ENCODE measurements at regions not wholly inside any gene's neighbourhood (a gene's known extent, or its start where the extent isn't known, plus 50 kb on each side); places are given as distances from the start of the nearest gene placed in this dataset.

DNA sequence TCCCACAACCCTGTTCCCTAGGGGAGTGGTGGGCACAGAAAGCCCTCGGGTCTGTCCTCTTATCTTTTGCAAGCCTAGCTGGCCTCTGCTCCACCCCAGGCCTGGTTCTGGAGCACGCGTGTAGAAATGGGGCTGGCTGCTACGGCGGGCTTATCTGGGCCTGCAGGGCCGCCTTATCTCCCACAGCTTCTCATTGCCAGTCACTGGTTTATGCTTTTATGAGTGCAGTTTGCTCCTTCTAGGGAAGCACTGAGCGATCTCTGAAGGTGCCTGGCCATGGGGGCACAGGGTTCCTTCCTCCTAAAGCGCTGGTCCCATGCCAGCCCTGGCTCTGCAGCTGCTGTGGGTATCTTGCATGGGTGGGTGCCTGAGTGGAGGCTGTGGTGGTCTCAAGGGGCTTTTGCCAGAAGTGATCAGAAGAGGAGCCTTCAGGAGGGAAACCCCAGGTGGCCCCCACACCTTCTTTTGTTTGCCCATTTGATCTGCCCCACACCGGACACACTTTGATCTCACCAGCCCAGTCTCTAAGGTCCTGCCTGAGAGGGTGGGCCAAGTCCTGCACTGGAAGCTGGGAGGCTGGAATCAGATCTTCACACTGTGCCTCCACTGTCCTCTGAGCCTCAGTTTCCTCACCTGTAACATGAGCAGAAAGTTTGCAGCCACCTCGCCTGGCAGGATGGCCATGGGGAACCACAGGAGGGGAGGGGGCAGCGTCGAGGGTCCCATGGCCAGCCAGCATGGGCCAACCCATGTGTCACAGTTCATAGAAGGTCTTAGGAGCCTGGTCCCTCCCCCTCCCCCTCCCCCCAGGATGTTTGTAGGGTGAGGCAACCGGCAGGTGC lies 86.6 kb upstream of the FGF3 start:
- DNase-seq, result no peak
- no peaks in the 10 kb centered on the region for H3K27me3 ChIP-seq (ENCODE audit: control insufficient read depth, insufficient read depth, low read length)
- no peak overlapping the region for H3K4me3 ChIP-seq (ENCODE audit: insufficient read depth, low read depth, low read length)
- H3K36me3 ChIP-seq (replicated peaks; ENCODE audit: control insufficient read depth, insufficient read depth, low read length), result no peaks in the 10 kb centered on the region

- DNase-seq, result no peak
- no peaks in the 10 kb centered on the region for H3K27me3 ChIP-seq (ENCODE audit: control insufficient read depth, insufficient read depth, low read length)
- H3K36me3 ChIP-seq (replicated peaks; ENCODE audit: control insufficient read depth, insufficient read depth, low read length), result no peaks in the 10 kb centered on the region
- H3K4me3 ChIP-seq (ENCODE audit: insufficient read depth, low read depth, low read length), result no peak overlapping the region
Observed at GRCh38 chr11:69906453-69906907, 87.3 kb upstream of the FGF3 start.

GRCh38 chr11:69907611-69908010 lies 88.4 kb upstream of the FGF3 start:
- Histone ChIP-seq H3K36me3 (replicated peaks; ENCODE audit: control insufficient read depth, insufficient read depth, low read length) (no peaks in the 10 kb centered on the region), H3K4me3 (ENCODE audit: insufficient read depth, low read depth, low read length) (no peak overlapping the region), H3K27me3 (ENCODE audit: control insufficient read depth, insufficient read depth, low read length) (no peaks in the 10 kb centered on the region)
- DNase-seq, result no peak

GRCh38 chr11:69908511-69909220 lies 89.5 kb upstream of the FGF3 start:
- Histone ChIP-seq H3K27me3 (ENCODE audit: control insufficient read depth, insufficient read depth, low read length) (no peaks in the 10 kb centered on the region), H3K36me3 (replicated peaks; ENCODE audit: control insufficient read depth, insufficient read depth, low read length) (no peaks in the 10 kb centered on the region), H3K4me3 (ENCODE audit: insufficient read depth, low read depth, low read length) (no peak overlapping the region)
- no peak for DNase-seq

- DNase-seq, result peak; percentile 93
- H3K36me3 ChIP-seq (replicated peaks; ENCODE audit: control insufficient read depth, insufficient read depth, low read length), result no peaks in the 10 kb centered on the region
- H3K4me3 ChIP-seq (ENCODE audit: insufficient read depth, low read depth, low read length), result no peak overlapping the region
- no peaks in the 10 kb centered on the region for H3K27me3 ChIP-seq (ENCODE audit: control insufficient read depth, insufficient read depth, low read length)
Observed at GRCh38 chr11:69909561-69910518, 90.6 kb upstream of the FGF3 start.

DNA sequence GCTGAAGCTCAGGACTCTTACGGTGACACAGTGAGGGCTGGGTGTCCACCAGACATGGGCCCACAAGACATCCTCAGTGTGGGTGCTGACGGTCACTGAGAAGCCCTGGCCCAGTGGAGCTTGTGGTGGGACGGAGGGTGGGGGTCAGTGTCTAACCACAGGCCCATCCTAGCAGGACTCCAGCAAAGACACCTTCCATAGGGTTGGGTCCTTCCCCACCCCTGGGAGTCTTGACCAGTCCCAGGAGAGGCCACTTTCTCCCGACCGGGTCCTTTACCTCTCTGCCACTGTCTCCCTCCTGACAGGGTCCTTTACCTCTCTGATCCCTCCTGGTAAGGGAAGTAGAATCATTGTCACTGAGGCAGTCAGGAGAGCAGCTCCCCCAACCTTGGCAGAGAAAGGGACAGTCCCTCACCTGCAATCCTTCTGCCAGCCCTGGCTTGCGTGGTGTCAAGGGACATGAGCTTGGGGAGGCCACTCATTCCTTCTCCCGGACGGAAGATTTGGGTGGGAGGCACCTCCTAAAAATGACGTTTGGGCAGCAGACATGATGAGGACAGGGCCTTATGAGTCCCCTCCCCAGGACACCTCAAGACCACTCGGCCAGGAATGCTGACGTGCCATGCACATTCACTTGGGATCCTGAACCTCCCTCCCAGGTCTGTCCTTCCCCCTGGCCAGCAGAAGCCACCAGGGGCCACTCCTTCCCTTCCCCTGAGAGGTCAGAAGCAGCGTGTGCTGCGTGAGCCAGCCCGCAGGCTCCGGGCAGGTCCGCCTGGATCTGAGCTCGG lies 91.5 kb upstream of the FGF3 start:
- DNase-seq, result no peak

GRCh38 chr11:69911310-69912160 lies 92.3 kb upstream of the FGF3 start:
- H3K27me3 ChIP-seq (ENCODE audit: control insufficient read depth, insufficient read depth, low read length), result no peaks in the 10 kb centered on the region; the same call in 1 of the 2 replicates
- no peak overlapping the region for H3K4me3 ChIP-seq (ENCODE audit: insufficient read depth, low read depth, low read length)
- H3K36me3 ChIP-seq (replicated peaks; ENCODE audit: control insufficient read depth, insufficient read depth, low read length), result no peaks in the 10 kb centered on the region
- DNase-seq, result no peak

More for the DNA sequence above, 91.5 kb upstream of the FGF3 start:
- Histone ChIP-seq H3K27me3 (ENCODE audit: control insufficient read depth, insufficient read depth, low read length) (no peaks in the 10 kb centered on the region), H3K36me3 (replicated peaks; ENCODE audit: control insufficient read depth, insufficient read depth, low read length) (no peaks in the 10 kb centered on the region), H3K4me3 (ENCODE audit: insufficient read depth, low read depth, low read length) (no peak overlapping the region)

- Histone ChIP-seq H3K27me3 (ENCODE audit: control insufficient read depth, insufficient read depth, low read length) (peaks cover 2% of the 10 kb centered on the region; the same call in 1 of the 2 replicates), H3K4me3 (ENCODE audit: insufficient read depth, low read depth, low read length) (no peak overlapping the region), H3K36me3 (replicated peaks; ENCODE audit: control insufficient read depth, insufficient read depth, low read length) (no peaks in the 10 kb centered on the region)
- peak; percentile 33 for DNase-seq
Observed at GRCh38 chr11:69912161-69912910, 93.1 kb upstream of the FGF3 start.

DNA sequence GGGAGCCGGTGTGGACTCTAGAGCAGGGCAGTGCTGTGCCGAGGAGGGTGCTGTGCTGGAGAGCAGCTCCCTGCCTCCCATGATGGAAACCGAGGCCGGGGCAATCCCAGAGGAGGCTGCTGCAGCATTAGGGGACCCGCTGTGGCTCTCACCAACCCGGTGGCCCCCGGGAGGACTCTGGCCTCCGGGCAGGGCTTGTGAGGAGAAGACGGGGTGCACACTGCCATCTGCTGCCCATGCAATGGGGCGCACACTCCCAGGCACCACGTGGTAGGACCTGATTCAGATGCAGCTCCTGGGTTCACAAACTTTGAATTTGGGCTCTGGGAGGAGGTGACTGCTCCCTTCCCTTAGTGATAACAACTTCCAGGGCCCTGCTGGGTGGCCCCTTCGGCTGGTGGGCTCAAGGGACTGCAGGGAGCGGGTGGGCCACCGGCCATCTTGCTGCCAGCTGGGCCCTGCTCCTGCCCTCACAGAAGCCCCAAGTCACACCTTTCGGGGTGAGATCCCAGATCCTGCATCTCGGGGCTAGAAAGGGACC lies 93.8 kb upstream of the FGF3 start:
- peaks cover 3% of the 10 kb centered on the region; the same call in 1 of the 2 replicates for H3K27me3 ChIP-seq (ENCODE audit: control insufficient read depth, insufficient read depth, low read length)
- no peak overlapping the region for H3K4me3 ChIP-seq (ENCODE audit: insufficient read depth, low read depth, low read length)
- peak; percentile 77 for DNase-seq
- no peaks in the 10 kb centered on the region for H3K36me3 ChIP-seq (replicated peaks; ENCODE audit: control insufficient read depth, insufficient read depth, low read length)

- H3K4me3 ChIP-seq (ENCODE audit: insufficient read depth, low read depth, low read length), result no peak overlapping the region
- peaks cover 9% of the 10 kb centered on the region for H3K27me3 ChIP-seq (ENCODE audit: control insufficient read depth, insufficient read depth, low read length)
- H3K36me3 ChIP-seq (replicated peaks; ENCODE audit: control insufficient read depth, insufficient read depth, low read length), result no peaks in the 10 kb centered on the region
- DNase-seq, result peak; percentile 37
Observed at GRCh38 chr11:69913591-69914285, 94.5 kb upstream of the FGF3 start.

DNA sequence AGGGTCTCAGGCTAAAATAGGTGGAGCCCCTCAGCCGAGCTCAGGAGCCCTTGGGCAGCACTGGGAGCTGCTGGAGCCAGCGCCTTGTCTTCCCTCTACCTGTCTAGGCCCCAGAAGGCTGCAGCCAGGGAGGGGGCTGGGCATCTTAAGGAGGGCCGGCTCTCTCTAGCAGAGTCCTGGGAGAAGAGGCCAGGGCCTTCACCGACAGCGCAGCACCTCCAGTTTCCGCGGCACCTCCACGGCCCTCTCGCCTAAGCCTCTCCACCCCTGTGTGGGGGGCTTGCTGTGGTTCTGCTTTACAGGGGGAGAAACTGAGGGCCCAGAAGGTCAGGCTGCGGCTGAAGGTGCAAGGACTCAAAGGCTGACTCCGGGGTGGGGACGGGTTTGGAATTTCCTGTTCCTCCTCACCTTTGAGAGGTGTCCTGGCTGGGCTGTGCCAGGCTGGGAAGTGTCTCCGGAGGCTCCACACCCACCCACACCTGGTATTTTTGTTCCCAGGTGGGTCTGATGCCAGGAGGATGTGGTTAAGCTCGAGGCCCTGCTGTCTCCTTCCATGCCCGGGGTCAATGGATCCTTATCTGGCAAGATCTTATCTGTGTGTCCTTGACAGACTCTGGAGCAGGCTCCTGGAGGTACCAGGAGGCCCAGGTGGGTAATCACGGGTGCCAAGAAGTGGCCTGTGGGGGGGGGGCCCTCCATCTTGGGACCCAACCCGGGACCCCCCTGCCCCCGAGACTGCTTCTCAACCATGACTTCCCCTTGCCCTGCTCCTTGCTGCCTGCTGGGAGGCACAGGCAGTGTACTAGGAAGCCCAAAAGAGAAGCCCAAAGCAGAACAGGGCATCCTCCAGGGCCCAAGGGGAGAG lies 95.3 kb upstream of the FGF3 start:
- DNase-seq, result peak; percentile 20
- H3K36me3 ChIP-seq (replicated peaks; ENCODE audit: control insufficient read depth, insufficient read depth, low read length), result no peaks in the 10 kb centered on the region
- H3K27me3 ChIP-seq (ENCODE audit: control insufficient read depth, insufficient read depth, low read length), result peaks cover 9% of the 10 kb centered on the region
- H3K4me3 ChIP-seq (ENCODE audit: insufficient read depth, low read depth, low read length), result no peak overlapping the region
